Erythroblast (primary cell): ENCODE measurements at regions not wholly inside any gene's neighbourhood (a gene's known extent, or its start where the extent isn't known, plus 50 kb on each side); places are given as distances from the start of the nearest gene placed in this dataset.

Source experiments
- GATA1 ChIP-seq: IDR thresholded peaks from 2 replicates; pipeline ENCODE4 v1.6.1; 2011; ENCODE audit warnings: low read depth, mild to moderate bottlenecking, control low read depth, low read length, moderate library complexity
- POLR2A ChIP-seq: IDR thresholded peaks from 2 replicates; pipeline ENCODE4 v1.6.1; 2011; ENCODE audit warnings: mild to moderate bottlenecking, low read length

GRCh38 chr6:13870214-13870830 is 54.4 kb upstream of the RNF182 start:
- TF ChIP-seq POLR2A = no peak
- TF ChIP-seq GATA1 = no peak
